Right lobe of liver (tissue), 4 donors: ENCODE measurements at regions not wholly inside any gene's neighbourhood (a gene's known extent, or its start where the extent isn't known, plus 50 kb on each side); places are given as distances from the start of the nearest gene placed in this dataset.

ENCODE experiments used
- POLR2A ChIP-seq: fragments of 450-650 bp; IDR thresholded peaks from one replicate; pipeline ENCODE4 v1.6.1; 2017; ENCODE audit warnings: antibody characterized with exemption, mild to moderate bottlenecking
- TF ChIP-seq, protein P1 (sequence below), 4 donors: fragments of 200-600 bp in 3 of 4; fragments of 450-650 bp in 1 of 4; IDR thresholded peaks; one replicate each; pipeline versions ENCODE4 v1.5.1 to v1.8.0; 2016 to 2022; ENCODE audit warnings: antibody characterized with exemption in 4 of 4, mild to moderate bottlenecking in 2 of 4
- donor health status: DM: no; HTN: no; CAD: no.
- donor health status: DM: no; HTN: no; CAD: no.
- donor health status: DM: no; HTN: yes; CAD: no.

GRCh38 chr7:85688712-85689111, 501.9 kb upstream of the SEMA3D start:
- TF ChIP-seq, protein P1, sequence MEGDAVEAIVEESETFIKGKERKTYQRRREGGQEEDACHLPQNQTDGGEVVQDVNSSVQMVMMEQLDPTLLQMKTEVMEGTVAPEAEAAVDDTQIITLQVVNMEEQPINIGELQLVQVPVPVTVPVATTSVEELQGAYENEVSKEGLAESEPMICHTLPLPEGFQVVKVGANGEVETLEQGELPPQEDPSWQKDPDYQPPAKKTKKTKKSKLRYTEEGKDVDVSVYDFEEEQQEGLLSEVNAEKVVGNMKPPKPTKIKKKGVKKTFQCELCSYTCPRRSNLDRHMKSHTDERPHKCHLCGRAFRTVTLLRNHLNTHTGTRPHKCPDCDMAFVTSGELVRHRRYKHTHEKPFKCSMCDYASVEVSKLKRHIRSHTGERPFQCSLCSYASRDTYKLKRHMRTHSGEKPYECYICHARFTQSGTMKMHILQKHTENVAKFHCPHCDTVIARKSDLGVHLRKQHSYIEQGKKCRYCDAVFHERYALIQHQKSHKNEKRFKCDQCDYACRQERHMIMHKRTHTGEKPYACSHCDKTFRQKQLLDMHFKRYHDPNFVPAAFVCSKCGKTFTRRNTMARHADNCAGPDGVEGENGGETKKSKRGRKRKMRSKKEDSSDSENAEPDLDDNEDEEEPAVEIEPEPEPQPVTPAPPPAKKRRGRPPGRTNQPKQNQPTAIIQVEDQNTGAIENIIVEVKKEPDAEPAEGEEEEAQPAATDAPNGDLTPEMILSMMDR (IDR thresholded peaks at IDR 0.05), result no peak
- TF ChIP-seq POLR2A, result no peak
